Mesenchymal stem cell (in vitro differentiated cells and primary cell): ENCODE measurements at regions not wholly inside any gene's neighbourhood (a gene's known extent, or its start where the extent isn't known, plus 50 kb on each side); places are given as distances from the start of the nearest gene placed in this dataset.

Source experiments
- DNase-seq: peaks from one replicate; pipeline ENCODE4 v3.0.0-alpha.2; 2013
- H2AFZ ChIP-seq: one replicate; pipeline ENCODE4 v1.6.1; 2013; ENCODE audit warnings: low read depth, mild to moderate bottlenecking, control low read depth, inconsistent platforms, low read length, moderate library complexity
- H2AK5ac ChIP-seq: 2 replicates; pipeline ENCODE4 v1.6.1; 2013; ENCODE audit warnings: low read length, moderate library complexity, mild to moderate bottlenecking, inconsistent platforms; ENCODE audit not compliant: severe bottlenecking
- H2BK120ac ChIP-seq: one replicate; pipeline ENCODE4 v1.6.1; 2013; ENCODE audit warnings: low read depth, mild to moderate bottlenecking, inconsistent platforms, low read length, moderate library complexity
- H2BK12ac ChIP-seq, 2 experiments: one replicate each; pipeline ENCODE4 v1.6.1; 2013; ENCODE audit warnings: inconsistent platforms in 2 of 2, low read length in 2 of 2, mild to moderate bottlenecking in 2 of 2, moderate library complexity in 2 of 2, control low read depth in 1 of 2
- H2BK15ac ChIP-seq: one replicate; pipeline ENCODE4 v1.6.1; 2013; ENCODE audit warnings: mild to moderate bottlenecking, low read depth, inconsistent platforms; ENCODE audit not compliant: poor library complexity, severe bottlenecking
- H2BK5ac ChIP-seq: 2 replicates; pipeline ENCODE4 v1.6.1; 2013; ENCODE audit warnings: low read depth, mild to moderate bottlenecking, low read length, control low read depth, inconsistent platforms; ENCODE audit not compliant: poor library complexity, severe bottlenecking
- H3K14ac ChIP-seq, 2 experiments: one replicate each; pipeline ENCODE4 v1.6.1; 2013; ENCODE audit warnings: inconsistent platforms in 2 of 2, low read length in 2 of 2, control low read depth in 1 of 2, mild to moderate bottlenecking in 1 of 2, moderate library complexity in 1 of 2
- H3K18ac ChIP-seq, 2 experiments: one replicate each; pipeline ENCODE4 v1.6.1; 2013; ENCODE audit warnings: inconsistent platforms in 2 of 2, low read length in 2 of 2, control low read depth in 1 of 2, low read depth in 1 of 2, mild to moderate bottlenecking in 1 of 2
- H3K23ac ChIP-seq, 2 experiments: one replicate each; pipeline ENCODE4 v1.6.1; 2013; ENCODE audit warnings: inconsistent platforms in 2 of 2, low read length in 2 of 2, mild to moderate bottlenecking in 2 of 2, moderate library complexity in 2 of 2, control low read depth in 1 of 2
- H3K27ac ChIP-seq: 2 replicates; pipeline ENCODE4 v1.5.1; 2013; ENCODE audit warnings: mild to moderate bottlenecking, moderate library complexity, low read length, control low read depth, inconsistent platforms; ENCODE audit not compliant: poor library complexity, severe bottlenecking
- H3K27me3 ChIP-seq, 2 experiments: 2 replicates each; pipeline versions ENCODE4 v1.6.1 to v1.7.0; 2013; ENCODE audit warnings: low read length in 2 of 2, mild to moderate bottlenecking in 2 of 2, moderate library complexity in 2 of 2, control low read depth in 1 of 2, inconsistent platforms in 1 of 2; ENCODE audit not compliant: control insufficient read depth in 1 of 2, insufficient read depth in 1 of 2
- H3K36me3 ChIP-seq, 2 experiments: 2 replicates each; pipeline versions ENCODE4 v1.6.1 to v1.7.0; 2013; ENCODE audit warnings: low read length in 2 of 2, control low read depth in 1 of 2, inconsistent platforms in 1 of 2, low read depth in 1 of 2, mild to moderate bottlenecking in 1 of 2; ENCODE audit not compliant: insufficient read depth in 2 of 2, control insufficient read depth in 1 of 2
- H3K4ac ChIP-seq, 2 experiments: one replicate each; pipeline ENCODE4 v1.6.1; 2013; ENCODE audit warnings: inconsistent platforms in 2 of 2, low read length in 2 of 2, mild to moderate bottlenecking in 2 of 2, moderate library complexity in 2 of 2, control low read depth in 1 of 2, low read depth in 1 of 2
- H3K4me1 ChIP-seq: 2 replicates; pipeline ENCODE4 v1.6.1; 2013; ENCODE audit warnings: low read depth, low read length, control low read depth; ENCODE audit not compliant: control insufficient read depth, insufficient read depth
- H3K4me2 ChIP-seq: 2 replicates; pipeline ENCODE4 v1.6.1; 2013; ENCODE audit warnings: low read length, mild to moderate bottlenecking, inconsistent platforms; ENCODE audit not compliant: poor library complexity, severe bottlenecking
- H3K4me3 ChIP-seq, 2 experiments: 2 replicates each; pipeline versions ENCODE4 v1.5.1 to v1.7.0; 2013; ENCODE audit warnings: low read length in 2 of 2, mild to moderate bottlenecking in 2 of 2, control low read depth in 1 of 2, low read depth in 1 of 2; ENCODE audit not compliant: insufficient read depth in 1 of 2
- H3K79me1 ChIP-seq: replicated peaks from 2 replicates; pipeline ENCODE4 v1.6.1; 2013; ENCODE audit warnings: mild to moderate bottlenecking, control low read depth, low read length, inconsistent platforms; ENCODE audit not compliant: poor library complexity, severe bottlenecking
- H3K9ac ChIP-seq: 2 replicates; pipeline ENCODE4 v1.7.0; 2013; ENCODE audit warnings: mild to moderate bottlenecking, low read length, moderate library complexity
- H3K9me3 ChIP-seq: 2 replicates; pipeline ENCODE4 v1.7.0; 2013; ENCODE audit warnings: mild to moderate bottlenecking, low read length; ENCODE audit not compliant: control insufficient read depth
- H4K8ac ChIP-seq: one replicate; pipeline ENCODE4 v1.6.1; 2013; ENCODE audit warnings: inconsistent platforms, mild to moderate bottlenecking, low read length, moderate library complexity
- H4K91ac ChIP-seq: one replicate; pipeline ENCODE4 v1.6.1; 2013; ENCODE audit warnings: mild to moderate bottlenecking, low read length, inconsistent platforms
- WGBS: methylation state at CpG from one replicate; pipeline ENCODE4 v1.1.7; 2013; ENCODE audit warnings: mixed read lengths; 5-methylcytosine and 5-hydroxymethylcytosine counted together

DNA sequence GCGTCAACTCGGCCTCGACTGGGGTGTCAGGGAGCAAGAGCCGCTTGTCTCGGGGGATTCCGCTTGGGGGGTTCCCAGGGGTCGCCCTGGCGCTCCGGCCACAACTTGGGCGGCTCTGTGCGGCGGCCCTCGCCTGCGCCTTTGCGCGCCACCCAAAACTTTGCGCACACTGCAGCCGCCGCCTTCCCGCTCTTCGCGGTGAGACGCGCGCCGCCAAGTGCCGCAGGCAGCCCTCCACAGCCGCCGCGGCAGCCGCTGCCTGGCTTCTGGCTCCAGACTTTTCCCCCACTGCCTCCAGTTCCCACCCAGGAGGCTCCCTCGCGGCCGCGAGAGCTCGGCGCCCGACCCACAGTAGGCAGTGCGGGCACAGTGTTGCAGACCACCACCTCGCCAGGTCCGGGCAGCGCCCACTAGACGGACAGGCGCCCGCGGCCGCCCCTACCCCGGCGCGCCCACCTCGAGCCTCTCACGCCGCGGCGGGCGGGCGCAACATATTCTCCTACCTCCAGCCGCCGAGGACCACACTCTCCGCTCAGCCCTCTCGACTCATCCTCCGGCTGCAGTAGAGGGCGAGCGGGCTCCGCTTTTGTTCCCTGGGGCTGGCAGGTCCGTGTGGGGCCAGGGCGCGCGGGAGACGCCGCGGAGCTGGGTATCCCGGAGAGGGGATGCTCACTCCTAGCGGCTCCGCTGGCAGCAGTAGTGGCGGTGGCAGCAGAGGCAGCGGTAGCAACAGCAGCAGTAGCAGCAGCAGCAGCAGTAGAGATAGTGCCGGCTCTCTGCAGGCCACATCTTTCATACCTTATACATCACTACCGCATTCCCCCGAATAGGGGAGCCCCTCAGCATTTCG, 296.6 kb downstream of the OMA1 start:
- Histone ChIP-seq H3K14ac (no peak overlapping the region), H3K27ac (no peak overlapping the region), H3K18ac (no peak overlapping the region), H3K79me1 (no peaks in the 10 kb centered on the region), H2BK15ac (no peak overlapping the region), H4K8ac (no peak overlapping the region), H2BK120ac (no peak overlapping the region), H4K91ac (no peak overlapping the region), H3K23ac (no peak overlapping the region), H3K9ac (no peak overlapping the region), H2AK5ac (no peak overlapping the region), H3K36me3 (no peaks in the 10 kb centered on the region), H3K4me1 (peaks cover 13% of the 10 kb centered on the region), H3K4me3 (peak overlapping the region; percentile 22 to 61), H3K4me2 (peak overlapping the region; percentile 77), H2BK12ac (no peak overlapping the region), H3K9me3 (no peaks in the 10 kb centered on the region), H3K27me3 (peaks cover 52 to 71% of the 10 kb centered on the region in 2 experiments), H2AFZ (peak overlapping the region; percentile 58), H3K4ac (no peak overlapping the region), H2BK5ac (no peak overlapping the region)
- WGBS = 1% methylated on average over 69 of the region's 81 CpGs
- peak; percentile 8 for DNase-seq

DNA sequence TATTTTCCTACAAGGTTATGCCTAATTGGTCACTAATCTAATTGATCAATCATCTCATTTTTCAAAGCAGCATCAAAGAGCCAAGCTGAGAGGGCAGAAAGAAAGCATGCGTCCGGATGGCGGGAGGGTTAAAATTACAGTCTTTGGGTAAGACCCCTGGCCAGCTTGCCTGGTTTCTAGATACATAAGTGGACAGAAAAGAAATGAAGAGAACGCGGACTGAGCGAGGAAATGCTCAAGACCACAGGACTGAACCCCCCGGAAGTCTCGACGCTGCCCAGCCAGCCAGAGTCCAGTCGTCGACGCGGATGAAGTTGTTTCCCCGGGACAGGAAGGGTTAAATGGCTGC, 297.2 kb downstream of the OMA1 start:
- 2% methylated on average over 14 of the region's 14 CpGs for WGBS
- Histone ChIP-seq H2AFZ (no peak overlapping the region), H3K27me3 (peaks cover 52 to 71% of the 10 kb centered on the region in 2 experiments), H2BK120ac (no peak overlapping the region), H3K27ac (no peak overlapping the region), H3K79me1 (no peaks in the 10 kb centered on the region), H2BK5ac (no peak overlapping the region), H3K4me3 (peak overlapping the region in 1 of 2 experiments; percentile 61), H3K4me2 (peak overlapping the region; percentile 77), H3K23ac (no peak overlapping the region), H4K91ac (no peak overlapping the region), H3K36me3 (no peaks in the 10 kb centered on the region), H3K14ac (no peak overlapping the region), H3K4me1 (peaks cover 13% of the 10 kb centered on the region), H2AK5ac (no peak overlapping the region), H4K8ac (no peak overlapping the region), H3K18ac (no peak overlapping the region), H2BK15ac (no peak overlapping the region), H2BK12ac (no peak overlapping the region), H3K9me3 (no peaks in the 10 kb centered on the region), H3K9ac (no peak overlapping the region), H3K4ac (no peak overlapping the region)
- no peak for DNase-seq

DNA sequence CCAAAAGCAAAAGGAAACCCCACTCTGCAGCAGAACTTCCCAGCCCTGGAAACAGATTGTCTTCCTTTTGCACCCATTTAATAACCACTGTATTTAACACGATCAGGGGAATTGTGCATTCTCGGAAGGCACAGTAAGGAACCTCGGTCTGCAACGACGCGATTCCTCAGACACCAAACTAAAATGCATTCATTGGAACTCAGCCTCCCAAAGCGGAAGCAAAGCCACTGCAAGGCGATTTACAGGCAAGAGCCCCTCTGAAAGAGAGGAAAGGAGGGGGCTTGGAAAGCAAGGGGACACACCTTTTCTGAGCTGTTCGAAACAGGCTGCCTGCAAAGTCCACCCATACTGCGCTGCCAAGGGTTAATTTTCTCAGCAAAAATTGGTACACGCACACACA, 297.7 kb downstream of the OMA1 start:
- Histone ChIP-seq H3K9me3 (no peaks in the 10 kb centered on the region), H2BK12ac (no peak overlapping the region), H4K8ac (no peak overlapping the region), H3K4me2 (no peak overlapping the region), H3K9ac (no peak overlapping the region), H2AFZ (no peak overlapping the region), H2BK15ac (no peak overlapping the region), H2BK120ac (no peak overlapping the region), H3K4me3 (peak overlapping the region in 1 of 2 experiments; percentile 23), H3K4me1 (peaks cover 13% of the 10 kb centered on the region), H3K36me3 (no peaks in the 10 kb centered on the region), H4K91ac (no peak overlapping the region), H3K27me3 (peaks cover 52 to 71% of the 10 kb centered on the region in 2 experiments), H2BK5ac (no peak overlapping the region), H3K79me1 (no peaks in the 10 kb centered on the region), H3K23ac (no peak overlapping the region), H3K14ac (no peak overlapping the region), H3K4ac (no peak overlapping the region), H3K18ac (no peak overlapping the region), H2AK5ac (no peak overlapping the region), H3K27ac (no peak overlapping the region)
- 18% methylated on average over 11 of the region's 11 CpGs for WGBS
- no peak for DNase-seq

DNA sequence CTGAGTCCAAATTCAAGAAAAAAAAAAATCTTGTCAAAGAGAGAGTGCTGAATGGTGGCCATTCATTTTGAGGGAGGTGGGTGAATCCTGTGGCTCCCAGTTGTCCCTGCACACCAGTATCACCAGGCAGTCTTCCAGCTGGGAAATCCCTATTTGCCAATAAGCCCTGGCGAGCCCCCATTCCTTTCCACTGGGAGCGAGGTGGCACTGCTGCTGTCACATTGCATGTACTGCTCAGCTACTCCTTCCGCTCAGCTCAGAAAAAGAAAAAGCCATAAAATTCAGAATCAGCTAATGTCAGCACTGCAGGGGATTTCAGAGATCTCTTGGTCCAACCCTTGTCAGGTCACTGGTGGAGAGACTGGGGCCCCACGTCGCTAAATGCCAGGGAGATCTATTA, 298.5 kb downstream of the OMA1 start:
- Histone ChIP-seq H3K36me3 (no peaks in the 10 kb centered on the region), H3K4ac (no peak overlapping the region), H4K8ac (no peak overlapping the region), H3K9ac (no peak overlapping the region), H3K18ac (no peak overlapping the region), H3K27me3 (peaks cover 52 to 71% of the 10 kb centered on the region in 2 experiments), H2AFZ (no peak overlapping the region), H2BK5ac (no peak overlapping the region), H3K79me1 (no peaks in the 10 kb centered on the region), H4K91ac (no peak overlapping the region), H2BK12ac (no peak overlapping the region), H3K14ac (no peak overlapping the region), H3K4me2 (no peak overlapping the region), H2AK5ac (no peak overlapping the region), H2BK15ac (no peak overlapping the region), H3K23ac (no peak overlapping the region), H3K9me3 (no peaks in the 10 kb centered on the region), H3K4me3 (no peak overlapping the region), H3K27ac (no peak overlapping the region), H2BK120ac (no peak overlapping the region), H3K4me1 (peaks cover 13% of the 10 kb centered on the region)
- 40% methylated on average over 5 of the region's 5 CpGs for WGBS
- no peak for DNase-seq
